Limb (tissue), 2 donors: ENCODE measurements at regions not wholly inside any gene's neighbourhood (a gene's known extent, or its start where the extent isn't known, plus 50 kb on each side); places are given as distances from the start of the nearest gene placed in this dataset.
A peak's percentile ranks its signal among the peaks of the same experiment; 100 is the strongest.
"Not testable (repeated sequence)": the region's sequence is repeated elsewhere in the genome, so short reads cannot be mapped to it uniquely, and the experiment has no call there.

Experiments
- DNase-seq, 2 donors: peaks; one replicate each; pipeline ENCODE4 v3.0.0-alpha.2; 2016; ENCODE audit errors: extremely low spot score in 2 of 2

- no peak for DNase-seq
Observed at GRCh38 chr9:81030027-81030426, 659.3 kb downstream of the TLE1 start.

GRCh38 chr9:81028504-81028903 is 660.8 kb downstream of the TLE1 start:
- peak in 1 of 2 donors; percentile 13 for DNase-seq

GRCh38 chr9:81022177-81022576 is 667.2 kb downstream of the TLE1 start:
- peak in 1 of 2 donors; percentile 16 for DNase-seq

- DNase-seq, result not testable (repeated sequence)
Observed at GRCh38 chr9:81014945-81015344, 674.4 kb downstream of the TLE1 start.

- not testable (repeated sequence) for DNase-seq
Observed at GRCh38 chr9:81013191-81013590, 676.2 kb downstream of the TLE1 start.

GRCh38 chr9:81002906-81003305 is 686.4 kb downstream of the TLE1 start:
- no peak for DNase-seq

- no peak for DNase-seq
Observed at GRCh38 chr9:81002242-81002641, 687.1 kb downstream of the TLE1 start.

- DNase-seq, result no peak
Observed at GRCh38 chr9:80995759-80996158, 693.6 kb downstream of the TLE1 start.

- no peak for DNase-seq
Observed at GRCh38 chr9:80994892-80995291, 694.5 kb downstream of the TLE1 start.

- DNase-seq, result not testable (repeated sequence)
Observed at GRCh38 chr9:80985595-80985994, 703.8 kb downstream of the TLE1 start.

GRCh38 chr9:80976403-80976802 is 712.9 kb downstream of the TLE1 start:
- no peak for DNase-seq

GRCh38 chr9:80970377-80970776 is 719.0 kb downstream of the TLE1 start:
- not testable (repeated sequence) for DNase-seq

- no peak for DNase-seq
Observed at GRCh38 chr9:80968611-80969010, 720.7 kb downstream of the TLE1 start.

- DNase-seq, result no peak
Observed at GRCh38 chr9:80964914-80965313, 724.4 kb downstream of the TLE1 start.

- DNase-seq, result no peak
Observed at GRCh38 chr9:80964374-80964773, 725.0 kb downstream of the TLE1 start.

GRCh38 chr9:80957801-80958200 is 731.5 kb downstream of the TLE1 start:
- DNase-seq, result no peak

GRCh38 chr9:80954521-80954920 is 734.8 kb downstream of the TLE1 start:
- no peak for DNase-seq

GRCh38 chr9:80952363-80952922 is 736.9 kb downstream of the TLE1 start:
- DNase-seq, result no peak

GRCh38 chr9:80951675-80952074 is 737.7 kb downstream of the TLE1 start:
- no peak for DNase-seq

- no peak for DNase-seq
Observed at GRCh38 chr9:80948876-80949275, 740.5 kb downstream of the TLE1 start.

GRCh38 chr9:80948066-80948465 is 741.3 kb downstream of the TLE1 start:
- peak in 1 of 2 donors; percentile 15 for DNase-seq

GRCh38 chr9:80946496-80947170 is 742.7 kb downstream of the TLE1 start:
- DNase-seq, result no peak

GRCh38 chr9:80945436-80945835 is 743.9 kb downstream of the TLE1 start:
- no peak for DNase-seq
